GM18873 (cell line): ENCODE measurements at regions not wholly inside any gene's neighbourhood (a gene's known extent, or its start where the extent isn't known, plus 50 kb on each side); places are given as distances from the start of the nearest gene placed in this dataset.
"Not testable (repeated sequence)": the region's sequence is repeated elsewhere in the genome, so short reads cannot be mapped to it uniquely, and the experiment has no call there.

ENCODE experiments used
- ATAC-seq: cut with Tn5 transposase; IDR thresholded peaks from one replicate; pipeline ENCODE4 v1.9.1; 2021; ENCODE audit warnings: mild to moderate bottlenecking, moderate library complexity, moderate number of reproducible peaks; ENCODE audit not compliant: unreplicated experiment, low FRiP score

DNA sequence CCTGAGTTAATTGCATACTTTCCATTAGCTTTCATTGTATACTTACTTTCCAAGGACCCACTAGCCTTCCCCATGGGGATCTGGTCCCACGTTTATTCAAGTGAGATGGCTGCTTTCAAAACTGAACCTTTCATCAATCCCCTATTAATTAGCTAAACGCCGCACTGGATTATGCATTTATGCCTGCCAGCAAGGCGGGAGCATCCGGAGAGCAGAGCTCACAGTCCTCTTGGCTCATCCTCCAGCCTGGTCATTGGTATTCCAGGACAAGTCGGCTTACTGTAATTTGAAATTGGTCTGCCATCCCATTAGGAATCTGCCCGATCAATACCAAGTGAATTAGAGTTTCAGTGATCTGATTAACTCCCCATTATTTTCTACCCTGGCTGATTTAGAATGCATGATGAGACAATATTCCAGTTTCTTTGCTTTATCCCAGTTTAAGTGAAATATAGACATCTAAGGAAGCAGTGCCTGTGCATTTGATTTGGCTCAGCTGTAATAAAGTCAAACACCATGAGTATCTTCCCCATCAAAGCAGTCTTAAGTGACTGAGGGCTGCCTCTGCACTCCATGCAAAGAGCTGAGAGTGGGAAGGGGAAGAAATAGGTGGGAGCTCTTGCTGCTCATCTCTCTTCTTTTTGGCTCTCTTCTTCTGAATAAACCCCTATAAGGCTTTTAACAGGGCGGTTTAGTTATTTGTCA is 411.4 kb downstream of the GPAT3 start:
- ATAC-seq: no peak

DNA sequence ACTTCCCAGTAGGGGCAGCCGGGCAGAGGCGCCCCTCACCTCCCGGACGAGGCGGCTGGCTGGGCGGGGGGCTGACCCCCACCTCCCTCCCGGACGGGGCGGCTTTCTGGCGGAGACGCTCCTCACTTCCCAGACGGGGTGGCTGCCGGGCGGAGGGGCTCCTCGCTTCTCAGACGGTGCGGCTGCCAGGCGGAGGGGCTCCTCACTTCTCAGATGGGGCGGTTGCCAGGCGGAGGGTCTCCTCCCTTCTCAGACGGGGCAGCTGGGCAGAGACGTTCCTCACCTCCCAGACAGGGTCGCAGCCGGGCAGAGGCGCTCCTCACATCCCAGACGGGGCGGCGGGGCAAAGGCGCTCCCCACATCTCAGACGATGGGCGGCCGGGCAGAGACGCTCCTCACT is 407.8 kb downstream of the GPAT3 start:
- ATAC-seq: not testable (repeated sequence)

DNA sequence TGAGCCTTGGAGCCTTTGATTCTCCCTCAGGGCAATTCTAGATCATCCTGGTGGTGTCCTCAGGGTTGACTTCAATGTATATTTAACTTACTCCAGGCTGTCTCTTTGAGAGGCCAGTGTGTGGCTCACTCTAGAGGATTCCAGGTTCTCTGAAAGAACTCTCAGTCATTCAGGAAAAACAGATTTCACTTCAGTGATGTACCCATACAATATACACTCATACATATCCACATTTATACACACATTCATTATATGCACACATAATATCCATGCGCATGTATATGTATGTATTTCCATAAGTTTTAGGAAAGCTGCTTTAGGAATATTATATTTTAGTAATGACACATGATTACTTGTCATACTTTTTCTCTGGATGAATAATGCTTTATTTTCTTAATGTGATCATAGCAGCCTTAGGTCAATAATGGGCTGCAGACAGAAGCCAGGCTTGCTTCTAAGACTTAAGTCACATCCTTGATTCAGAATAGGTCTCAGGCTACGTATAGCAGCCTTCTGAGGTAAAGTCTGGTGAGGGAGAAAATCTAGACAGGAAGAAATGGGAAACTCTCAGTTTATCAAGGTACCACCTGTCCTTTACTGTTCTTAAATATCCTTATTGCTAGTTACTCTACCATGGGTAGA is 397.0 kb downstream of the GPAT3 start:
- no peak for ATAC-seq

DNA sequence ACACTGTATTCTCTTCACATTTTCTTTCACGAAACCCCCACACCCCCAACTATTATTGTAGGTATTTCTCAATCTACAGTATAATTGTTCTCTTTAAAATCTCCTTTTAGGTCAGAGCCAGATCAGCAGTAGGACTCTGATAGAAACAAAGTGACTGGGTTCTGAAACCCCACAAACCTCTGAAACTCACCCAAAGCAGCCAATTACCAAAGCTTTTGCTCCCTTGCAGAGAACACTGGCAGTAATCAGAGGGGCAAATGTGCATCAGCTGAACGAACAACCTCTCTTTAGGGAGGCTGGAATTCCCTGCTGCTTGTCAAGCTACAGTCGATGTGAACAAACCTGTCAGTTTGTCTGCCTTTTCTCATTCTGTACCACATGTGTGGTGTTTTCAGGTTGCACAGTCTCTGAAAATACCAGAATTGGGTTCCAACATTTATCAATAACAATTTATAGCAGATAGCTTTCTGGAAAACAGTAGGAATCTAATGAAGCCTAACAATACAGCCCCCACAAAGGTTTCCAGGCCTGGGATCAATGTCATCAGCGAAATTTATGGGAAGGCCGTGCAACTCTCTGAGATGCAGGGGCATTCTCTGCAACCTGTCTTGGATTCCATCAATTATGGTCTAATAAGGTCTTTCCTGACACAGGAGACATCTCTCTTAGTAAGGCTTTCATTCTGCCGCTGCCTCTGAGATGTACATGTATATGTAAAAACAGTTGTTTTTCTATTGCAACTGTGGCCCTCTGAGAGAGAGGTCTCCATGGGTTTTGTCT is 395.9 kb downstream of the GPAT3 start:
- ATAC-seq: no peak

DNA sequence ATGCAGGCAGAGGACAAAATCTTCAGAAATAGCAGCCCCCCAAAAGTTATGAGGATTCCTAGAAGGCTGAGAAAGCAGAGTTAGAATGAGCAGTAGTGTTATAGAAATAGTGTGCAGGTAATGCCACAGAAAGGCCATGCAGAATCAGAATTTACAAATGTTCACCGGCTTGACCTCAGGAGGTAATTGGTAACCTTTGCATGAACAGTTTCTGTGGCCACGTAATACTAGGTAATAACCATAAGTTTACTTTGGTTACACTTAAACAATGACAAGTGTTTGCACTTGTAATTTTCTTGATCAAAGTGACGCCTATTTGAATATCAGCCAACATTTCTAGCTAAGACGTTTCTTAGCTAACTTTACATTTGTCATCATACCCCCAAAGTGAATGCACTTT is 393.6 kb downstream of the GPAT3 start:
- no peak for ATAC-seq

DNA sequence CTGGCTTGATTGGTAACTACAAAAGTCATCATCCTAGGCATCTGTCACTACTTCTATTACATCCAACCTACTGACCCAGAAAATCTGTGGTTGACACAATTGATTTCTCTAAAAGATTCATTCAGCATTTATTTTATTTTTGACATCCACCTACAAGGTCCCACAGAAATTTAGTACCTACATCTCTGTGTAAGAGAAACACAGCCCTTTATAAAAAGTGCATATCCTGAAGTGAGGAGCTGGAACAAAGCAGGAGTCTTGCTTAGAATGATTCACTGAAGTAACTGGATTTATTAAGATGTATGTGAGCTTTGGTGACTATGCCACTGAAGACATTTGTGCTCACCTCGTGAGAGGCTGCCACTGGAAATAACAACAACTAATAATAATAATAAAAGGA is 391.0 kb downstream of the GPAT3 start:
- no peak for ATAC-seq

DNA sequence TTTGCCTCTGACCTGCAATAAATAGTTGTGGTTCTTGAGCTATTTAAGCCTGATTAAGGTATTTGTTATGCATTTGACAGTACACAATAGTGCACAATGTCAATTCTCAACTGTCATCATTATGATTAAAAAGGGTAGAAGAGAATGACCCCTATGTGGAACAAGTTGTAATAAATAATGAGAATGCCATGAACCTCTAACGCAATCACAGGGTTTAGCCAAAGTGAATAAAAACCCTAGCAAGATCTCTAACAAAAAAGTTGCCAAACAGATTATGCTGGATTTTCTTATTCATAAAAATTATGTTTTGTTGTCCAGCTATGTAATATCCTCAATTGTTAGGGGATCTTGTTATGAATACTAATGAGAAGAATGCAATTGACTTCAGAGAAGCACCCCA is 387.4 kb downstream of the GPAT3 start:
- no peak for ATAC-seq

DNA sequence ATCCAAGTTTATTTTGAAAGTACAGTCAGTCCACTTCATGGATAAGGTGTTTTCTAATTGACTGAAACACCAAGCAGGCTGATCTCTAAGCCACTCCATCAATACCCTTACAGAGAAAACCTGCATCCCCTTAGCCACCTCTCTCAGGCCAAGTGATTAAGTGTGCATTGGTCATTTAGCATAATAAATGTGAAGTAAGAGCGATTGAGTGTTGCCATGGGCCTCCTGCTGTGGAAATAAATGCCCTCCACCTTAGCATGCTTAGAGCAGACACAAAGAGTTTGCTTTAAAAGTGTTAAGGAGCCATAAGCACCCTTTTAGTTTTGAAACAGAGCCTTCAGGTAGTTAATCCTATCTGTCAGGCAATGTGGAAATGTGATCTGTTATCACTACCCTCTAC is 386.5 kb downstream of the GPAT3 start:
- no peak for ATAC-seq

DNA sequence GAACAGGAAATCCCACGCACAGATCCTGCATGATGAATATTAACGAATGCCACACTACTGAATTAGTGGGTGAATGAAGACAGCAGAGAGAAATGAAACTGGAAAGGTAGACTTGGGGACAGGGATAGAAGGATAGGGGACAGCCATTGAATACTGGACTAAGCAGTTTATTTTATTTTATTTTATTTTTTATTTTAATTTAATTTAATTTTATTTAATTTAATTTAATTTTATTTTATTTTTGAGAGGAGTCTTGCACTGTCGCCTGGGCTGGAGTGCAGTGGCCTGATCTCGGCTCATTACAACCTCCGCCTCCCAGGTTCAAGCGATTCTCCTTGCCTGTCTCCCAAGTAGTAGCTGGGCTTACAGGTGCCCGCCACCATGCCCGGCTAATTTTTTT is 385.2 kb downstream of the GPAT3 start:
- ATAC-seq: no peak

DNA sequence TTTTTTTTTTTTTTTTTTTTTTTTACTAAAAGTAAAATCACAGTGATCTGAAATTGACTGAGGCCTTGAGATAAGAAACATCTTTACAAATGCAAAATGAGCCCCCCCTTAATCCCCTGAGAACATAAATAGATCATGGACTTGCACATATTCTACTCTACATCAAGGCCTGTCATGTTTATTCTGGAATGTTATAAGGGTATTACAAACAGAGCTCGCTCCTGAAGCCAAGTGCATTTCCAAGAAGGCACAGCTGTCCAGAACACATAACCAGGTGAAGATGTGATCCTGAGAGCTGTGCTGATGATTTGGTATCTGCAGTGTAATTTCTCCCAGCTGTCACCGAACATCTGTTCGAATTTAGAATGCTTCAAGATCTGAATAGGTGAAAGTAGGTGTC is 384.5 kb downstream of the GPAT3 start:
- no peak for ATAC-seq

DNA sequence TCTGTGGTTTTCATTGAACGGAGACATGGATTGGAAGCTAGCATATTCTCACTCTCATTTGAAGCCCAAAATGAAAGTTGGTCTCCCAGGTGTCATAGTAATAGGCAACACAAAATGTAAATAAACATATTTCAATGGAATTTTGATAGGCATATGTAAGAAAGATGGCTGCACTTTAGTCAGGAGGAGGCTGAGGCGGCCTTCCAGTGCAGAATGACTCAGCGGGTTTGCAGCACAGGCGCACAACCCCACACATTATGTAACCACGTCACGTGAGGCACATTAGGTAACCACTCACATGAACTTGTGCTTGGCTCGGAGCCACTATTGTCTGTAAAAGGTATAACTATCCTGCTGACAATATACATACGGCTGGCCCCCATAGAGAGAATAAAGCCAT is 381.7 kb downstream of the GPAT3 start:
- no peak for ATAC-seq

DNA sequence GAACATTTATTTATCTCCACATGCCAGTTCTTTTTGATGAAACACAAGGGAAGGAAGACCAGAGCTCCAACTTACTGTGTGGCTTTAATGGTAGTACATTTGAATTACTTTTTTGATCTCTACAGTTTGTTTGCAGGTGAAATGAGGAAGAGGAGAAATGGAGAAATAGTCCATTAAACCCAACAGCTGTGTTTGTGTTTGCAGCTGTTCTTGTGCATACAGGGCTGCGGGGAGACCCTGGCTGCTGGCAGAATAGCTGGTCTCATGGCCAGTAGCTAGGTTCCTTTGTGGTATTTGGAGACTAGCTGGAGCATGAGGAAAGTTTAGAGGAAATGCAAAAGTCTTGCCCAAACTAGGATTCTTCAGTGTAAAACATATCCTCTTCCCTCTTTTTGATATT is 374.8 kb downstream of the GPAT3 start:
- no peak for ATAC-seq

DNA sequence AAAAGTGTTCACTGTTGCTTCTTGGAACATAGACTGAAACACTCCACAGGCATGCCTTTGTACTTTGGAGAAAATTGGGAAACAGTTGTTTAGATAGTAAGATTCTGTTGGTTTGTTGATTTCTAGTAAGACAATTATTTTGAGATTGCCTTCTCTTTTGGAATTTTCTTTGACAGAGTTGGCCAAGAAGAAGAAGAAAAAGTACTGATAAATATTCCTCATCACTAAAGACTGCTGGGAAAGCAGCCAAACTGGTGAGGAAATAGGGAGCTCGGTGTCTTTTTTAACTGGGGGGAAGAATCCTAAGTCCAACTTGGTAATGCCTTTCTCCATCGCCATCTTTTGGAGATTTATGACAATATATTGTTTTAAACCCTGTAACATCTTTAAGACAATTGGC is 370.7 kb downstream of the GPAT3 start:
- no peak for ATAC-seq

DNA sequence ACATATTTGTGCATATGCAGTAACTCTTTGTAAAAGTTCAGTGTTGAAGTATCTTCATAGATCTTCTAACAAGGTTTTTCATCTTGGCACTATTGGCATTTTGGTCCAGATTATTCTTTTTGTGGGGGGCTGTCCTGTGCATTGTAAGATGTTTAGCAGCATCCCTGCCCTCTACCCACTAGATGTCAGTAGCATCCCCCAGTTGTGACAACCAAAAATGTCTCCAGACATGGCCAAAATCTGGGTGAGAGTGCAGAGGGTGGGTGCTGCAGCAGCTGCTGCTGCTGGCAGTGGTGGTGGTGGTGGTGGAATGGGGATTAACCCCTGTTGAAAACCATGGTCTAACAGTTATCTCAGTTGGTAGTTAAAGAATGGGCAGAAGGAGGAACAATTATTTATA is 370.0 kb downstream of the GPAT3 start:
- ATAC-seq: no peak

DNA sequence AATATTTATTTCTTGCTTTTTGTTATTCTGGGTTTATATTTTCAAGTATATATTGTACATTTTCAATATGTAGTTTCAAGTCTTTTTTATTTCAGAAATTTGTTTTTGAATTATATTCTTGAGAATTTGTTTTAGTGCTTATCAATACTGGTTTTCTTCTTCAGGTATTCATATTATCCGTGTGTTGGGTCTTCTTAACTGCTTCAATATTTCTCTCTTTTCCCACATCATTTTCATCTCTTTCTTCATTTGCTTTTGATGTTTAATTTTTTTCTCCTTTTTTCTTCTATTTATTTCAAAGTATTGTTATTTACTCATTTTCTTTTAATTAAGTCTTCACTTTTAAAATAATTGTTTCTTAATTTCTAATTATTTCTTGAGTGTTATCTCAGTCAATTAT is 367.8 kb downstream of the GPAT3 start:
- ATAC-seq: not testable (repeated sequence)

DNA sequence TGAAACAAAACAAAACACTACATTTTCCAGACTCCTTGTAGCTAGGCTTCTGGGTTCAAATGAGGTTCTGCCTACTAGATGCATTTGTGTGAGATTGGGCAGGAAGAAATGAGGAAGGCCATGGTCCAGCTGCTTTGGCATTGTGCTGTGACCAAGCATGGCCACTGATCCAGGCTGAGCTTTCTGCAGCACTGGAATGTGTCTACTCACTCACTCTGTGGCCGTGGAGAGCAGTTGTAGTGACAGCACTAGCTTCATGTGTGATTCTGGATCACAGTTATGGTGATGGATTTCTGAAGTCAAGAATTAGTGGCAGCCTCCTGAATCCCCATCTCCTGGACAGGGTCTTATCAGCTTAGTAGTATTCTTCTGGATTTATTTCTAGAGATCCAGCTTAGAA is 358.9 kb downstream of the GPAT3 start:
- ATAC-seq: no peak

DNA sequence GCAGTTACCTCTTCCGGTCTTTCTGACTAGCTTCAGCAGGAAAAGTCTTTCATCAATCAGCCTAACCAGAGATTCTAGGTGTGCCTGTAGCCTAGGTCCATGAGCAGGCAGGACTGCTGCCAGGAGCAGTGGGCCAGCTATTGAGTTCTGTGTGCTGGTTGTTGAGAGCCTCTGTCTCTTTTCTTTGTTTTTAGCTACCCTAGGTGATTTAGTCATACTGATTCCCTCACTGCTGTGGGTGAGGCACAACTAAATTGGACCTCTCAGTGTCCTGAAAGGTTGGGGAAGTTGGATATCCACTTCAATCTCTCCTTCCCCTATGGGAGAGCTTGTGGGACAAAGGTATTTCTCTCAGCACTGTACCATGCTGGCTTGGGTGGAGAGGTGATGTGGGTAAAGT is 354.9 kb downstream of the GPAT3 start:
- ATAC-seq: no peak

DNA sequence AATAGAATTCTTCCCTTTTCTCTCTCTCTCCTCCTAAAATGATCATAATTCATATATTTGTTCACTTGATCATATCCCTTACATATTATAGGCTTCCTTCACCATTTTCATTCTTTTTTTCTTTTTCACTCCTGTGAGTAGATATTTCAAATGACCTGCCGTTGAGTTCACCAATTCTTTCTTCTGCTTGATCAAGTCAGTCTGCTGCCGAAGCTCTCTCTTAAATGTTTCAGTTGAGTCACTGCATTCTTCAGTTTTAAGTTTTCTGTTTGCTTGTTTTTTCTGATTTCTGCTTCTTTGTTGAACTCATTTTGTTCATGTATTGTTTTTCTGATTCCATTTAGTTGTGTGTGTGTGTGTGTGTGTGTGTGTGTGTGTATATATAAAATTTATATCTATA is 354.3 kb downstream of the GPAT3 start:
- ATAC-seq: no peak

DNA sequence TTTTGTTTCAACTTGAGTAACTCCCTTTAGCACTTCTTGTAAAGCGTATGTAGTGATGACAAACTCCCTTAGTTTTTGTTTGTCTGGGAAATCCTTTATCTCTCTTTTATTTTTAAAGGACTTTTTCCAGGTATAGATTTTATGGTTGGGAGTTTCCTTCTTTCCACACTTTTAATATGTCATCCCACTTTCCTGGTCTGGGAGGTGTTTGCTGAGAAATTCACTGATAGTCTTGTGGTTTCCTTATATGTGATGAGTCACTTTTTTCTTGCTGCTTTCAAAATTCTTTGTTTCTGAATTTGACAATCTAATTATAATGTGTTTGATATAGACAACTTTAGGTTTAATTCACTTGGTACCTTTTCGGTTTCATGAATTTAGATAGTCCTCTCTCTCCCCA is 353.9 kb downstream of the GPAT3 start:
- no peak for ATAC-seq

DNA sequence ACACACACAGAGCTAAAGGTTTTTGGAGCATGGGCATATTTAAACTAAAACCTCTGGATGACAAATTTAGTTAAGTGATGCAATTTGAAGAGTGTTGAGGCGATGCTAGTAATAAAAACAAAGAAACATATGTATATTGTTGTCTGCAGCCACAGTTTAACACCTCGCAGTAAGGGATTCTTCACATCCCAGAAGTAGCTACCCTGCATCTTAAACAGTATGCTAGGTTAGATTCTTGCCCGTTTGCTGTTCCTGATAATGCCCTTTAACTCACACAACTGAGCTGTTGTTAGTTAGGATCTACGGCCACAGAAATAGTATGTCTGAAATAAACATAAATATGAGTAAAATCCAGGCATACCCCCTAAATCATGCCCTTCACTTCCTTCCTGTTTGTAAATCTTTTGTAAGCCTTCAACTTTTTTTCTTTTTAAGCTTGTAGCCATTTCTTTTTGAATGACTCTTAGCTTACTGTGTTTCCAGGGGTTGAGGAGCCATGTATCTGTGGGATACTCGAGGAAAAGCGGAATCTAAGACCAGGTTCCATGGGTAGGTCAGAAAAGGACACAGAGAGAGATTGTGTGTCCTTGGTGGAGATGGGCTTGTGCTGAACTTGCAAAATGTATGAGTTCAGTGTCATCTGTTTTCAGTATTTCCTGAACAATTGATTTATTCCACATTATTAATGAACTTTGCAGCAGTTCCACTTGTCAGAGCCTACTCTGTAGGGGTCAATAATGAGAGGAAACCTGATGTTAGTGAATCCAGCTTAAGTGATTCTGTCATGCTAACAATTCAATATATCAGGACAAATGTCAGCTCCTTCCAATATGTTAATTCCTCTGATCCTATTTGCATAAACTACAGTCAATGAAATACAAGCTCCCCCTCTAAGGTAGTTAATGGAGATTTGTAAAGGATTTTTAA is 349.6 kb downstream of the GPAT3 start:
- no peak for ATAC-seq

DNA sequence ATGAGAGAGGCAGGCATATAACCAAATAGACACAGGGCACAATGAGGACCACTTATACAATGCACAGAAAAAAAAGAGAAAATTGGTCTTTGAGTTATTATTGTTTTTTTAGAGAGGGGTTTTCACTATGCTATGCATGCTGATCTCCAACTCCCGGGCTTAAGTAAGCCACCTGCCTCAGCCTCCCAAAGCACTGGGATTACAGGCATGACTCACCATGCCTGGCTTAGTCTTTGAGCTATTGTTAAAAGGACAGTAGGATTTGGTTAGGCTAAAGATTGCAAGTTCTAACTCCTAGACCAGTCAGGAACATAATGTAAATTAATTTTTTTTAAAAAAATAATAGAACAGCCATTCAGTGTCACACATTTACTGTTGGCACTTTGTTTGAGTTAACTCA is 340.1 kb downstream of the GPAT3 start:
- no peak for ATAC-seq
